ENCODE measurements at regions not wholly inside any gene's neighbourhood (a gene's known extent, or its start where the extent isn't known, plus 50 kb on each side); places are given as distances from the start of the nearest gene placed in this dataset.

DNA sequence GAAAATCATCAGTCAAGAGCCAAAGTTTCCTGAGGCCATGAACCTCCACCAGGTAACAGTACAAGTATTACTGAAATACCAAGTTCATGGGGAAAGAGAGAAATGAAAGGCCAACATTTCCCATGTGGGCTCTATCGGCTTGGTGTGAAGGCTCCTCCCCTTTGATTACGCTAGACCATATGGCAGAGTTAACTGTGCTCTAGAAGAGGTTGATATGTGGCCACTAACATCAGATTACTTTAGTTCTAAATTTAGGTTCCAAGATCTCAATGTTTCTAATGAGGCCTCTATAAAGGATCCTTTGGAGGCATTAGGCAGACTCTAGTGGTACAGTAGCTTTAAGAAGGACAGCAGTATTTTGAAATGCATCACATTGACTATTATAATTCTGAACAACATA is 127.1 kb downstream of the SEMA6D start:
- TF ChIP-seq, protein P1, sequence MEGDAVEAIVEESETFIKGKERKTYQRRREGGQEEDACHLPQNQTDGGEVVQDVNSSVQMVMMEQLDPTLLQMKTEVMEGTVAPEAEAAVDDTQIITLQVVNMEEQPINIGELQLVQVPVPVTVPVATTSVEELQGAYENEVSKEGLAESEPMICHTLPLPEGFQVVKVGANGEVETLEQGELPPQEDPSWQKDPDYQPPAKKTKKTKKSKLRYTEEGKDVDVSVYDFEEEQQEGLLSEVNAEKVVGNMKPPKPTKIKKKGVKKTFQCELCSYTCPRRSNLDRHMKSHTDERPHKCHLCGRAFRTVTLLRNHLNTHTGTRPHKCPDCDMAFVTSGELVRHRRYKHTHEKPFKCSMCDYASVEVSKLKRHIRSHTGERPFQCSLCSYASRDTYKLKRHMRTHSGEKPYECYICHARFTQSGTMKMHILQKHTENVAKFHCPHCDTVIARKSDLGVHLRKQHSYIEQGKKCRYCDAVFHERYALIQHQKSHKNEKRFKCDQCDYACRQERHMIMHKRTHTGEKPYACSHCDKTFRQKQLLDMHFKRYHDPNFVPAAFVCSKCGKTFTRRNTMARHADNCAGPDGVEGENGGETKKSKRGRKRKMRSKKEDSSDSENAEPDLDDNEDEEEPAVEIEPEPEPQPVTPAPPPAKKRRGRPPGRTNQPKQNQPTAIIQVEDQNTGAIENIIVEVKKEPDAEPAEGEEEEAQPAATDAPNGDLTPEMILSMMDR (IDR thresholded peaks at IDR 0.05): no peak
- no peak for TF ChIP-seq POLR2A (IDR thresholded peaks at IDR 0.05)
